Left ventricle myocardium superior (tissue), 1 donor: ENCODE measurements at regions not wholly inside any gene's neighbourhood (a gene's known extent, or its start where the extent isn't known, plus 50 kb on each side); places are given as distances from the start of the nearest gene placed in this dataset.

ENCODE experiments used
- ATAC-seq: fragments of 200-7000 bp; cut with Tn5 transposase; one replicate; pipeline ENCODE4 v1.9.1; 2020; ENCODE audit warnings: mild to moderate bottlenecking, moderate library complexity
- DNase-seq: peaks from one replicate; pipeline ENCODE4 v3.0.0-alpha.2; 2020
- intact Hi-C: fragments of 100-400 bp; cut with micrococcal nuclease; formaldehyde crosslinking; loops from one replicate; pipeline ENCODE4 v1.11.0; 2022
- donor health status: DM: no; HTN: yes; CAD: no; lungs with severe emphysema.

DNA sequence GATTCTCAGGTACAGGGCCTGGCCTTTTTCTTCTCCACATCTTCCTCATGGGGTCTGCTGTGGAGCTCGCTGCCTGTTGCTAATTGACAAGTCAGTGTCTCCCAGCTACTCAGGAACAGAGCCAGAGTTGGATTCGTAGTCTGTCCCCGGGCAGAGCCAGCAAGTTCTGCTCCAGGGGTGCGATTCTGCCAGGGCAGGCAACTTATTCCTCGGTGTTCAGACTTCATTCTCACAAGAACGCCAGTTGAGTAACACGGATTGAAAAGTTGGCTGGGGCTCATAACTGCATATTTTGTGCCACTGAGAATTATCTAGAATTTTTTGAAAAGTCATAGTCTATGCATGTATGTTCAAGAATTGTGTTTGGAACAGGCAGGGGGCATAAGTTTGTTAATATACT lies 336.7 kb upstream of the NPVF start:
- intact Hi-C loops: loop anchor here (5.0 kb wide), 3 partner anchors 173 to 303 kb away; no protein-coding TSS in a partner anchor
- no peak for DNase-seq
- no peak for ATAC-seq

- DNase-seq (peak; percentile 63), ATAC-seq (peak; percentile 20)
- intact Hi-C loops: loop anchor here (5.0 kb wide), 3 partner anchors 174 to 304 kb away; no protein-coding TSS in a partner anchor
Observed at GRCh38 chr7:25565949-25566348, 337.7 kb upstream of the NPVF start.

DNA sequence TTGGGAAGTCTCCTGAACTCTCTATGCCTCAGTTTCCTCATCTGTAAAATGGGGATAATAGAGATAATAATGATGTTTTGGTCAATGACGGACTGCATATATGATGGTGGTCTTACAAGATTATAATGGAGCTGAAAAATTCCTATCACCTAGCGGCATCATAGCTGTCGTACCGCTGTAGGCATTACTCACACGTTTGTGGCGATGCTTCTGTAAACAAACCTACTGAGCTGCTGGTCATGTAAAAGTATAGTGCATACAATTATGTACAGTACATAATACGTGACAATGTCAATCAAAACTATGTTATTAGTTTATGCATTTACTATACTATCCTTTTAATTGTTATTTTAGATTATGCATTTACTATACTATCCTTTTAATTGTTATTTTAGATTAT lies 339.1 kb upstream of the NPVF start:
- ATAC-seq: no peak
- DNase-seq: no peak
- intact Hi-C loops: loop anchor here (5.0 kb wide), 3 partner anchors 175 to 305 kb away; no protein-coding TSS in a partner anchor

DNA sequence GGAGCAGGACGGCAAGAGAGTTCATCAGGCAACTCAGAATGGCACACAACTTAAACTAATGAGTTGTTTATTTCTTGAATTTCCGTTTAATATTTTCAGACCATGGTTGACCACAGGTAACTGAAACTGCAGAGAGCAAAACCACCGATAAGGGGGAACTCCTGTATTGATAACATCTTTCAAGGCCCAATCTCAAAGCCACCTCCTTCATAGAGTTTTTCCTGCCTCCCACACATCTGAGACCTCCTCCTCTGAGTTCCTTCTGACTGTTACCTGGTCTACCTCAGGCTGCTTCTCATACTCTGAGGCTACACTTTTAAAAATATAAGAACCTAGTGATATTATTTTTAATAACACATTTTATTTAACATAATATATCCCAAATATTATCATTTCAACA lies 341.5 kb upstream of the NPVF start:
- intact Hi-C loops: loop anchor here (5.0 kb wide), 3 partner anchors 177 to 307 kb away; no protein-coding TSS in a partner anchor
- no peak for DNase-seq
- no peak for ATAC-seq

- intact Hi-C loops: no loop called here
- DNase-seq (no peak), ATAC-seq (no peak)
Observed at GRCh38 chr7:25572423-25572822, 344.1 kb upstream of the NPVF start.

- DNase-seq (no peak), ATAC-seq (peak; percentile 22)
- intact Hi-C loops: no loop called here
Observed at GRCh38 chr7:25574828-25575227, 346.5 kb upstream of the NPVF start.

GRCh38 chr7:25575634-25576033 lies 347.3 kb upstream of the NPVF start:
- no peak for DNase-seq
- intact Hi-C loops: no loop called here
- ATAC-seq: no peak

DNA sequence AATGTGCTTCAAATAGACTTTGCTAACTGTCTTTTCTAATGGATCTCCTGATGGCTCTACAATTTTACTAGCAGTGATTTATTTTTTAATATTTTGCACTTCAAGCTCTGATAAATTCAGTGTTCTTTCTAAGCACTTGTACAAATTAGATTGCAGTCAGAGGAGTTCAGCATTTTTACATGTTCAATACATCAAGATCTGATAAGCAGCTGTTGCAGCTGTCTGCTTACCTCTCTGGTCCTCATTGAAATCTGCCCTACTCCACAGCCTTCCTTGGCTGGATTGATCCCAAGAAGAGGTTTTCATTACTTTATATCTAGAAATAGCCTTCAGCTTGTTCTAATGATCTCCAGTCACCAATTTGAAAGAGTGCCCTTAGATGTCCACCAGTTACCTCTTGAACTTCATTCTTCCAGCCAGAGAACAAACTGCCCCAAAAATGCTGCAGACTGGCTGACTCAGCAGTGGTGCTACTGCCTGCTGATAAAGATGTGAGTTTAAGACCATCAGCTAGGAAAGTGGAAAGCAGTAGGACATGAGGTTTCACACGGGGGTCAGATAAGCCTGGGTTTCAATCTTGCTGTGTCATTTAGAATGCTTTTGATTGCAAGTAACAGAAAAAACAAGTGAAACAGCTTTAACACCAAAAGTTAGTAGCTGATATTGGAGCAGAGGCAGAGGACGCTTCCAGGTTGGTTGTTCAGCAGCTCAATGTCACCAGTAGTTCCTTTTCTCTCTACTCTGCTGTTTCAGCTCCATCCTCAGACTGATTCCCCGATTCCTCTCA lies 350.9 kb upstream of the NPVF start:
- DNase-seq (no peak), ATAC-seq (no peak)
- intact Hi-C loops: no loop called here

DNA sequence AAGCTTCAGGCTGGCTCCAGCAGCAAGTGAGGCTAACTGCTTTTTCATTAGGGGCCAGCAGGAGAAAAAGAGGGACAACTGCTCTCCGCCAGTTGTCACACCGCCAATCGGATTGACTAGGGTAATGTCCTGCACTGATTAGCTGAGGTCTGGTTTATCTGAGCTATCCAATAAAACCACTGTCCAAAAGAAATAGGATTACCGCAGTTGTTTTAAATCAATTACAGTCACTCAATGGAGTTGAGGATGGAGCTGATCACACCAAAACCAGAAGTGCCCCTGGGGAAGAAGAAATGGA lies 351.4 kb upstream of the NPVF start:
- no peak for ATAC-seq
- no peak for DNase-seq
- intact Hi-C loops: no loop called here

- no peak for ATAC-seq
- no peak for DNase-seq
- intact Hi-C loops: no loop called here
Observed at GRCh38 chr7:25580141-25580540, 351.9 kb upstream of the NPVF start.

DNA sequence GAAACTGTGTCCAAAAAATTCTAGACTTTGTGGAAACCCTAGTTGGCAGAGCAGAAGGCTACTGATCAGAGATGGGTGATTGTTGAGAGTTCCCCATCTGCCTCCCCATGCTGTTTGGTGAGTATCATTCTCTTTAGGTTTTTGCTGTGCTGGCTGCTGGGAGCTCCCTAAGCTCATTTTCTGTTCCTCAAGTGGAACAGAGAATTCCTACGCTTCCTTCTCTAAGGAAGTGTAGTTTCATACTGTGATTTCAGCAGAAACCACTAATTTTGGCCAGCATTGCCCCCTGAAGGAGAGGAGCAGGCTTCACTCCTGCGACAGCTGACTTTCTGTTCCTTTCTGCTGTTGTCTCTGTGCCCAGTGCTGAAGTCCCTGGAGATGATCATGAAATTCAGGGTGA lies 355.3 kb upstream of the NPVF start:
- ATAC-seq: peak; percentile 62
- intact Hi-C loops: no loop called here
- DNase-seq: no peak

DNA sequence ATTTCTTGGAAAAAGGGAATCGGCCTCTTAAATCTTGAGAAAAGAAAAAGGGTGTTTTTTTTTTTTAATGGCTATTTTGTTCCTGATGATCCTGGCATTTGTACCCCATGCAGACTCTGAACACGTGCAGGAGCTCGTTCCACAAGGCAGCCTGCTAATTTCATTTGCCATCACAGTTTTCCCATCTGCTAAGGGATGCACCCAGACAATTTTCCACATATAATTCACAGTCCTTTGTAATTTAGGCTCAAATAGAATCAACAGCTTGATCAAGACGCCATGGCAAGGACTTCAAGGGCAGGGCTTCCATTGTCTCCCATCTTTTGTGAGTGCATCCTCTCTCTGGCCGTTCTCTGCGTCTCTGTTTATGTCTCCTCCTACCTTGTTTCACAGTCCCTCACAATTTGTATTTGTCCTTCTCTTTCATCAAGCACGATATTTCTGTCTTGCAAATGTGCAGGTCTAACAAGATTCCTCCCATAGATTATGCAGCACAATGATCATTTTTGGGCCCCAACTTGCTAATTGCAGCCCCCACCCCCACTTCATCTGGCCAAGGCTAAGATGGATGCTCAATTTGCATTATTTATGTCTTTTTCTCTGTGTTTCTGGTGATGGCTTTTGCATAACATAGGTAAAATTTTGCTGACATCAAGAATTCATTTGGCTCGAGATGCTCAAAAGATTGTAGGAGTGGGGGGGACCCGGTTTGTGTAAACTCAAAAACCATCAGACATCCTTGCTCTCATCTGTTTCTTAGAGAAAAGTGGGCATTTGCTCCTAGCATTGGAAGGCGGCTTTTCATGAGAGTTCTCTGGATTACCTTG lies 356.0 kb upstream of the NPVF start:
- DNase-seq: no peak
- ATAC-seq: no peak
- intact Hi-C loops: no loop called here

- ATAC-seq (no peak), DNase-seq (no peak)
- intact Hi-C loops: no loop called here
Observed at GRCh38 chr7:25586513-25586912, 358.2 kb upstream of the NPVF start.

DNA sequence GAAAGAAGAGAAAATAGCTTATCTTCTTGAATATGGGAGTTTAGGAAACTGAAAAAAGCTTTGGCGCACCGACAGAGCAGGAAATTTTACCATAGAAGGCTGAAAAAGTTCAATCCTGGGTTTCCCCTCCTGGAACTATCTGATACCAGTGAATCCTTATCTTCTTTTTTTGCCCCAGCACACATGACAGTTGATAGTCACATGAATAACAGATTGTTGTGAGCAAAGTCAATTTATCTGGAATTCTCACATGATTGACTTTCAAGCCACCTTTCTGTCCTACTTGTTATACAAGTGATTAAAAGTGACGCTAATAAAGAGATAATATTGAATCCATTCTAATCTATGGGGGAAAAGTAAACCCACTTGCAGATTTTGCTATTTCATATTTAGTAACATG lies 365.8 kb upstream of the NPVF start:
- intact Hi-C loops: no loop called here
- no peak for DNase-seq
- no peak for ATAC-seq

GRCh38 chr7:25594728-25595127 lies 366.4 kb upstream of the NPVF start:
- intact Hi-C loops: no loop called here
- DNase-seq (no peak), ATAC-seq (no peak)

- intact Hi-C loops: no loop called here
- DNase-seq (no peak), ATAC-seq (no peak)
Observed at GRCh38 chr7:25595996-25596395, 367.7 kb upstream of the NPVF start.

GRCh38 chr7:25596443-25596842 lies 368.2 kb upstream of the NPVF start:
- ATAC-seq (no peak), DNase-seq (no peak)
- intact Hi-C loops: no loop called here

- no peak for DNase-seq
- intact Hi-C loops: no loop called here
- ATAC-seq: peak; percentile 17
Observed at GRCh38 chr7:25597946-25598345, 369.7 kb upstream of the NPVF start.

DNA sequence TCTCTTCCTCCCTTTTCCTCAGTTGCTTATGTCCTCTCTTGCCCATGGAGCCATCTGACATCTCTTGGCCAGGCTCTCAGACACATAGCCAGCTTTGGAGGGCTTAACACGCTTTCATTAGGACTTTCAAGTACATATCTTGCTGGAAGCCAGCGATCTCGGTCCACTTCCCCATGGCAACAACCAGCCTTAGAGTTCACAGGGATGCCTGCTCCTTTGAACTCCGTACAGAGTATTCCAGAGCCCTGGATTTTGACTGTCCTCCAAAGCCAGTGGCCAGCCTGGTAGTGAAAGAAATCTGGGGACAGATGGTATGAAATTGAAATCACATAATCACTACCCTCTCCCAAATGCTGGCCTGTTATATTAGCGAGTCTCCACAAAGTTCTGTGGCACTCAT lies 370.5 kb upstream of the NPVF start:
- DNase-seq: no peak
- no peak for ATAC-seq
- intact Hi-C loops: no loop called here

DNA sequence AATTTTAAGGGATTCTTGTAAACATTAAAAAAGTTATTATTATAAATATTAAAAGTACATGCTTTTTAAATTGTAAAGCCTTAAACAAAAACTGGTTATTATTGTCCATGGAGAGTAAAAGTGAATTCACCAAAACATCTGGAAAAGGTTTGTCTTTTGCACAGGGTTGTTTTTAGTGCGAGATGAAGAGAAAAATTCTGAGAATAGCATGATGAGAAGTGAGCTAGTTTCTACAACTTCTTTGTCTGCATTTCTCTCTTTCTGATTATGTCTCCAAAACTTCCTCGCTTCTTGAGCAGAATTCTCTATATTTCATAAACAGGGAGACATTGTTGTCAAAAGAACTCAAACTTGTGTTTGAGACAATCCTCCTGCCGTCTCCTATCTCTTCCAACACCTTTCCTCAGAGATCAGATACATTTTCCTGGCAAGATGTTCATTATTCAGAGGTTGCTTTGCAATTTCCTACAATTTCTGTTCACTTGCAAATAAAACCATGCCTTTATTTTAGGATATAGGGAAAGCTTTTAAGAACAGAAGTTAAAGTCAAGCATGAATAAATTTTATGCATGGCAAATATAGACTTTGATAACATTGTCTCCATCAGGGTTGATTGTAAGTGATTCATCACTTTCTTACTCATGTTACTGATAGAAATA lies 372.1 kb upstream of the NPVF start:
- ATAC-seq (no peak), DNase-seq (no peak)
- intact Hi-C loops: no loop called here
